OCI-LY3 (cell line): ENCODE measurements at regions not wholly inside any gene's neighbourhood (a gene's known extent, or its start where the extent isn't known, plus 50 kb on each side); places are given as distances from the start of the nearest gene placed in this dataset.

Experiments
- EZH2phosphoT487 ChIP-seq: fragments of 200-600 bp; shearing (Covaris generic); IDR thresholded peaks from 2 replicates; pipeline ENCODE4 v1.6.1; 2018; ENCODE audit warnings: antibody characterized with exemption, mixed run types, low read depth
- TF ChIP-seq, protein P1 (sequence below): fragments of 200-600, 300-600 bp; sonication (generic); IDR thresholded peaks from 2 replicates; pipeline ENCODE4 v1.5.1; 2014; ENCODE audit warnings: antibody characterized with exemption, low read length, low read depth

DNA sequence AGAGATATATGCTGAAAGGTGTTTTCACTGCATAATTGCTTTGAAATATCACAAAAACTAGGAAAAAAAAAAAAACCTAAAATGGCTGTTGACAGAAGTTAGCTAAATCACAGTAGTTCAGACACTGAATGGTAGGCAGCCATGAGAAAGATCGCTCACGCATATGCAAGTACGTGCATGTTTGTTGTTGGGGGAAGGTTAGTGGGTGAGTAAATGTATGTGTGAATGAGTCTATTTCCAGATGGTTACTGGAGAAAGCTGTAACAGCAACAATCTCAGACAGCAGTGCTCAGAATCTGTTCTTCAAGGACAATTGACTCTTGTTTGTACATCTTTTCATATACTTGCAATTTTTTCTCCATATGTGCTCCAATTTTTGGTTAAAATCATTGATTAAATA lies 51.9 kb upstream of the NLGN4Y start:
- TF ChIP-seq, protein P1, sequence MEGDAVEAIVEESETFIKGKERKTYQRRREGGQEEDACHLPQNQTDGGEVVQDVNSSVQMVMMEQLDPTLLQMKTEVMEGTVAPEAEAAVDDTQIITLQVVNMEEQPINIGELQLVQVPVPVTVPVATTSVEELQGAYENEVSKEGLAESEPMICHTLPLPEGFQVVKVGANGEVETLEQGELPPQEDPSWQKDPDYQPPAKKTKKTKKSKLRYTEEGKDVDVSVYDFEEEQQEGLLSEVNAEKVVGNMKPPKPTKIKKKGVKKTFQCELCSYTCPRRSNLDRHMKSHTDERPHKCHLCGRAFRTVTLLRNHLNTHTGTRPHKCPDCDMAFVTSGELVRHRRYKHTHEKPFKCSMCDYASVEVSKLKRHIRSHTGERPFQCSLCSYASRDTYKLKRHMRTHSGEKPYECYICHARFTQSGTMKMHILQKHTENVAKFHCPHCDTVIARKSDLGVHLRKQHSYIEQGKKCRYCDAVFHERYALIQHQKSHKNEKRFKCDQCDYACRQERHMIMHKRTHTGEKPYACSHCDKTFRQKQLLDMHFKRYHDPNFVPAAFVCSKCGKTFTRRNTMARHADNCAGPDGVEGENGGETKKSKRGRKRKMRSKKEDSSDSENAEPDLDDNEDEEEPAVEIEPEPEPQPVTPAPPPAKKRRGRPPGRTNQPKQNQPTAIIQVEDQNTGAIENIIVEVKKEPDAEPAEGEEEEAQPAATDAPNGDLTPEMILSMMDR = no peak
- TF ChIP-seq EZH2phosphoT487 = no peak
